NCI-H748 (cell line): ENCODE measurements at regions not wholly inside any gene's neighbourhood (a gene's known extent, or its start where the extent isn't known, plus 50 kb on each side); places are given as distances from the start of the nearest gene placed in this dataset.
A peak's percentile ranks its signal among the peaks of the same experiment; 100 is the strongest.

Experiments used
- DNase-seq: peaks from one replicate; lab custom pipeline; 2025; ENCODE audit not compliant: unreplicated experiment; lab: John Stamatoyannopoulos, UW

- peak; percentile 59 for DNase-seq
These were observed 163.4 kb upstream of the MAP1B start for GRCh38 chr5:71943874-71944273.

- no peak for DNase-seq
These were observed 161.8 kb upstream of the MAP1B start for GRCh38 chr5:71945436-71945835.

- DNase-seq: no peak
These were observed 160.8 kb upstream of the MAP1B start for GRCh38 chr5:71946343-71947030.

GRCh38 chr5:71948206-71948605 is 159.1 kb upstream of the MAP1B start:
- no peak for DNase-seq

GRCh38 chr5:71949772-71950171 is 157.5 kb upstream of the MAP1B start:
- DNase-seq: peak; percentile 13

- no peak for DNase-seq
These were observed 153.4 kb upstream of the MAP1B start for GRCh38 chr5:71953866-71954265.

GRCh38 chr5:71954329-71954728 is 152.9 kb upstream of the MAP1B start:
- no peak for DNase-seq

- DNase-seq: peak; percentile 30
These were observed 151.6 kb upstream of the MAP1B start for GRCh38 chr5:71955723-71956122.

- no peak for DNase-seq
These were observed 149.9 kb upstream of the MAP1B start for GRCh38 chr5:71957292-71957898.

- no peak for DNase-seq
These were observed 147.1 kb upstream of the MAP1B start for GRCh38 chr5:71960195-71960594.

- no peak for DNase-seq
These were observed 145.5 kb upstream of the MAP1B start for GRCh38 chr5:71961786-71962185.

- DNase-seq: no peak
These were observed 137.8 kb upstream of the MAP1B start for GRCh38 chr5:71969460-71969859.

GRCh38 chr5:71971862-71972261 is 135.4 kb upstream of the MAP1B start:
- no peak for DNase-seq

- no peak for DNase-seq
These were observed 134.3 kb upstream of the MAP1B start for GRCh38 chr5:71972777-71973473.

GRCh38 chr5:71973563-71973962 is 133.7 kb upstream of the MAP1B start:
- DNase-seq: no peak

GRCh38 chr5:71974165-71974564 is 133.1 kb upstream of the MAP1B start:
- no peak for DNase-seq

- no peak for DNase-seq
These were observed 132.7 kb upstream of the MAP1B start for GRCh38 chr5:71974622-71975021.

GRCh38 chr5:71976449-71976848 is 130.8 kb upstream of the MAP1B start:
- DNase-seq: no peak

- no peak for DNase-seq
These were observed 130.0 kb upstream of the MAP1B start for GRCh38 chr5:71977311-71977710.

- DNase-seq: no peak
These were observed 129.1 kb upstream of the MAP1B start for GRCh38 chr5:71978216-71978615.

- DNase-seq: no peak
These were observed 124.4 kb upstream of the MAP1B start for GRCh38 chr5:71982717-71983395.

GRCh38 chr5:71986101-71986500 is 121.2 kb upstream of the MAP1B start:
- DNase-seq: no peak
